ENCODE measurements at regions not wholly inside any gene's neighbourhood (a gene's known extent, or its start where the extent isn't known, plus 50 kb on each side); places are given as distances from the start of the nearest gene placed in this dataset.
A peak's percentile ranks its signal among the peaks of the same experiment; 100 is the strongest.

- TF ChIP-seq CTCF (IDR thresholded peaks at IDR 0.05) = no peak
- Mint-ChIP-seq H3K9me3 (peaks cover 22% of the 10 kb centered on the region; the same call in 1 of the 2 replicates), H3K36me3 (ENCODE audit: low read depth) (peaks cover 5% of the 10 kb centered on the region; the same call in 1 of the 2 replicates), H3K27me3 (ENCODE audit: insufficient read depth) (peaks cover 18% of the 10 kb centered on the region), H3K4me1 (ENCODE audit: low read depth) (peaks cover 6% of the 10 kb centered on the region; the same call in 1 of the 2 replicates), H3K27ac (no peak overlapping the region), H3K4me3 (peak overlapping the region; percentile 58; the same call in 1 of the 2 replicates)
- DNase-seq = no peak
Measured at GRCh38 chr6:2509711-2510110, 241.0 kb downstream of the MYLK4 start.

GRCh38 chr6:2508071-2508470 lies 242.7 kb downstream of the MYLK4 start:
- peaks cover 22% of the 10 kb centered on the region; the same call in 1 of the 2 replicates for H3K9me3 Mint-ChIP-seq
- no peak for DNase-seq
- H3K27me3 Mint-ChIP-seq (ENCODE audit: insufficient read depth) = peaks cover 12% of the 10 kb centered on the region
- peaks cover 5% of the 10 kb centered on the region; the same call in 1 of the 2 replicates for H3K36me3 Mint-ChIP-seq (ENCODE audit: low read depth)
- no peak for TF ChIP-seq CTCF (IDR thresholded peaks at IDR 0.05)
- H3K4me1 Mint-ChIP-seq (ENCODE audit: low read depth) = peaks cover 6% of the 10 kb centered on the region; the same call in 1 of the 2 replicates
- no peak overlapping the region for H3K4me3 Mint-ChIP-seq
- H3K27ac Mint-ChIP-seq = no peak overlapping the region

- H3K4me3 Mint-ChIP-seq = no peak overlapping the region
- peaks cover 14% of the 10 kb centered on the region for H3K27me3 Mint-ChIP-seq (ENCODE audit: insufficient read depth)
- peaks cover 6% of the 10 kb centered on the region; the same call in 1 of the 2 replicates for H3K4me1 Mint-ChIP-seq (ENCODE audit: low read depth)
- peaks cover 22% of the 10 kb centered on the region; the same call in 1 of the 2 replicates for H3K9me3 Mint-ChIP-seq
- no peak overlapping the region for H3K27ac Mint-ChIP-seq
- no peak for DNase-seq
- H3K36me3 Mint-ChIP-seq (ENCODE audit: low read depth) = peaks cover 5% of the 10 kb centered on the region; the same call in 1 of the 2 replicates
- no peak for TF ChIP-seq CTCF (IDR thresholded peaks at IDR 0.05)
Measured at GRCh38 chr6:2507521-2508037, 243.1 kb downstream of the MYLK4 start.

GRCh38 chr6:2507016-2507415 lies 243.7 kb downstream of the MYLK4 start:
- DNase-seq = no peak

GRCh38 chr6:2505624-2506023 lies 245.1 kb downstream of the MYLK4 start:
- H3K27me3 Mint-ChIP-seq (ENCODE audit: insufficient read depth) = peaks cover 16% of the 10 kb centered on the region
- no peak overlapping the region for H3K4me3 Mint-ChIP-seq
- peaks cover 5% of the 10 kb centered on the region; the same call in 1 of the 2 replicates for H3K36me3 Mint-ChIP-seq (ENCODE audit: low read depth)
- no peak for DNase-seq
- peaks cover 18% of the 10 kb centered on the region; the same call in 1 of the 2 replicates for H3K9me3 Mint-ChIP-seq
- H3K4me1 Mint-ChIP-seq (ENCODE audit: low read depth) = peaks cover 6% of the 10 kb centered on the region; the same call in 1 of the 2 replicates
- H3K27ac Mint-ChIP-seq = no peak overlapping the region
- peak; percentile 59 for TF ChIP-seq CTCF (IDR thresholded peaks at IDR 0.05)

More at GRCh38 chr6:2507016-2507415, 243.7 kb downstream of the MYLK4 start:
- Mint-ChIP-seq H3K9me3 (peaks cover 22% of the 10 kb centered on the region; the same call in 1 of the 2 replicates), H3K4me1 (ENCODE audit: low read depth) (peaks cover 6% of the 10 kb centered on the region; the same call in 1 of the 2 replicates), H3K4me3 (no peak overlapping the region), H3K27me3 (ENCODE audit: insufficient read depth) (peaks cover 16% of the 10 kb centered on the region), H3K36me3 (ENCODE audit: low read depth) (peaks cover 5% of the 10 kb centered on the region; the same call in 1 of the 2 replicates), H3K27ac (no peak overlapping the region)
- no peak for TF ChIP-seq CTCF (IDR thresholded peaks at IDR 0.05)

All from HFFc6 (cell line).